22Rv1 (cell line): ENCODE measurements at regions not wholly inside any gene's neighbourhood (a gene's known extent, or its start where the extent isn't known, plus 50 kb on each side); places are given as distances from the start of the nearest gene placed in this dataset.

Experiments
- H3K27ac ChIP-seq: fragments of 450-650 bp; 2 replicates; pipeline ENCODE4 v1.5.1; 2017
- ZFX ChIP-seq: fragments of 450-650 bp; IDR thresholded peaks from 2 replicates; pipeline ENCODE4 v1.6.1; 2017; ENCODE audit warnings: antibody characterized with exemption, borderline replicate concordance
- TF ChIP-seq, protein P1 (sequence below): fragments of 450-650 bp; IDR thresholded peaks from 2 replicates; pipeline ENCODE4 v1.5.1; 2017; ENCODE audit warnings: mild to moderate bottlenecking

DNA sequence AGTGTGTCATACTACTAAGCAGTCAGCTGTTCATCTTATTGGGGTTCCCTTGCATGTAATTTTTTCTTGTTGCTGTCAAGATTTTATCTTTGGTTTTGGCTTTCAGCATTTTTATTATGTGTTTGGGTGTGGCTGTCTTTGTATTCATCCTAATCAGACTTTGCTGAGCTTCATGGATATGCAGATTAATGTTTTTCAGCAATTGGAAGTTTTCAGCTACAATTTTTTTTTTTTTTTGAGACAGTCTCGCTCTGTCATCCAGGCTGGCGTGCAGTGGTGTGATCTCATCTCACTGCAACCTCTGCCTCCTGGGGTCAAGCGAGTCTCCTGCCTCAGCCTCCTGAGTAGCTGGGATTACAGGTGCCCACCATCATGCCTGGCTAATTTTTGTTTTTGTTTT is 108.8 kb downstream of the BARX1 start:
- H3K27ac ChIP-seq: no peak overlapping the region
- TF ChIP-seq, protein P1, sequence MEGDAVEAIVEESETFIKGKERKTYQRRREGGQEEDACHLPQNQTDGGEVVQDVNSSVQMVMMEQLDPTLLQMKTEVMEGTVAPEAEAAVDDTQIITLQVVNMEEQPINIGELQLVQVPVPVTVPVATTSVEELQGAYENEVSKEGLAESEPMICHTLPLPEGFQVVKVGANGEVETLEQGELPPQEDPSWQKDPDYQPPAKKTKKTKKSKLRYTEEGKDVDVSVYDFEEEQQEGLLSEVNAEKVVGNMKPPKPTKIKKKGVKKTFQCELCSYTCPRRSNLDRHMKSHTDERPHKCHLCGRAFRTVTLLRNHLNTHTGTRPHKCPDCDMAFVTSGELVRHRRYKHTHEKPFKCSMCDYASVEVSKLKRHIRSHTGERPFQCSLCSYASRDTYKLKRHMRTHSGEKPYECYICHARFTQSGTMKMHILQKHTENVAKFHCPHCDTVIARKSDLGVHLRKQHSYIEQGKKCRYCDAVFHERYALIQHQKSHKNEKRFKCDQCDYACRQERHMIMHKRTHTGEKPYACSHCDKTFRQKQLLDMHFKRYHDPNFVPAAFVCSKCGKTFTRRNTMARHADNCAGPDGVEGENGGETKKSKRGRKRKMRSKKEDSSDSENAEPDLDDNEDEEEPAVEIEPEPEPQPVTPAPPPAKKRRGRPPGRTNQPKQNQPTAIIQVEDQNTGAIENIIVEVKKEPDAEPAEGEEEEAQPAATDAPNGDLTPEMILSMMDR: no peak
- TF ChIP-seq ZFX: no peak

DNA sequence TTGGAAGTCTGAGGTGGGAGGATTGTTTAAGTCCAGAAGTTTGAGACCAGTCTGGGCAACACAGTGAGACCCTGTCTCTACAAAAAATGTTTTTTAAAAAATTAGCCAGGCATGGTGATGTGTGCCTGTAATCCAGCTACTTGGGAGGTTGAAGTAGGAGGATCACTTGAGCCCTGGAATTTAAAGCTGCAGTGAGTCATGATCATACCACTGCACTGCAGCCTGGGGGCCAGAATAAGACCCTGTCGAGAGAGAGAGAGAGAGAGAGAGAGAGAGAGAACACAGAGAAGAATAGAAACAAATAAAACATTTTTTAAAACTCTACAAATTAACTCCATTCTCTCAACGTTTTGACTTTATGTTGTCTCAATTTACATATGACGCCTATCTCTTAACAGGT is 111.8 kb downstream of the BARX1 start:
- TF ChIP-seq, protein P1: no peak
- no peak for TF ChIP-seq ZFX

DNA sequence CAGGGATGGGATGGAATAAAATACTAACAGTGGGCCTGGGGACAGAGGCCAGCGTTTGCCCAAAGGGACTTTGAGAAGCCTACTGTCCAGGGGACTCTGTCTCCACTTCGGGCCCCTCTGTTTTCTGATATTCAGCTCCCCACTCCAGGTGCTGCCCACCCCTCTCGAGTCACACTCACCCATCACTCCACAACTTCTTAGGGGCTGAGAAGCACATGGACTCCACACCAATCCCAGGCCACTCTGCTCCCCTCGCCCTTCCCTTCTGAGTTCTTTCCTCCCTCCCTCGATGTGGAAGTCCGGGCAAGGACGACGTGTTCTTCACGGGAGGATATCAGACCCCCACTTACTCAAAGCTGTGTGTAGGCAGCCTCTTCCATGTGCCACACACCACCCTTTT is 124.5 kb downstream of the BARX1 start:
- H3K27ac ChIP-seq: no peak overlapping the region
- TF ChIP-seq, protein P1: no peak
- TF ChIP-seq ZFX: no peak

More for the DNA sequence above, 111.8 kb downstream of the BARX1 start:
- H3K27ac ChIP-seq: no peak overlapping the region

- no peak for TF ChIP-seq ZFX
- TF ChIP-seq, protein P1: no peak
Measured at GRCh38 chr9:93830012-93830596, 125.1 kb downstream of the BARX1 start.

GRCh38 chr9:93829271-93830011 is 125.7 kb downstream of the BARX1 start:
- no peak overlapping the region for H3K27ac ChIP-seq
- TF ChIP-seq, protein P1: no peak
- TF ChIP-seq ZFX: no peak

More at GRCh38 chr9:93830012-93830596, 125.1 kb downstream of the BARX1 start:
- H3K27ac ChIP-seq: no peak overlapping the region

DNA sequence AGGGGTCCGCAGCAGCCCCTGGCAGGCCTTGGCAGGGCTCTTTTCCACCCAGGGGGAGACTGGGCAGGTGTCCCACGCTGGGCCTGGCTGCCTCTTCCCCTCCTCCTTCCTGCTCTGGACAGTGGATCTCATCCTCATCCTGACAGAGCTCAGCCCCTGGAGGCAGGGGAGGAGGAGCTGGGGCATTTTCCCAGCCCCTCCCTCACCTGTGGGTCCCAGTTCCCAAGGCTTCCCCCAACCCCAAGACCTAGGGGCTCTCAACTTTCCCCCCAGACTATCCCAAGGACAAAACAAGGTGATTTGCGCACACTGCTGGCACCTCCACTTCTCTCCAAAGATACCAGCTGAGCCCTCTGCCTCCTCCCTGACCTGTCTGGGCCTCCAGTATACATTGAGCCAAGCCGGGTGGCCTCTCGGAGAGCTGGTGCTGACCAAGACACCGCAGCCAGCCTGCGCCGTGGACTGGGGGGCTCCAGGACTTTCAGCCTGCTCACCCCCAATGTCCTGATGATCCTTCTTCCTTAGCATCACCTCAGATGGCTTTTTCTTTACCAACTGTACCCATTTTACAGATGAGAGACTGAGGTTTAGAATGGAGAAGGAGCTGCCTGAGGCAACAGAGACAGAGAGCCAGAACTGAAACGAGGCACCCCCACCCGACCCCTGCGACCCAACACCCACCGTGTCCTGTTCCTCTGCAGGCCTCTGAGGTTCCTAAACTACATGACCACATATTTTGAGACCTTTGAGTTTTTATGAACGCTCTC is 126.6 kb downstream of the BARX1 start:
- H3K27ac ChIP-seq: no peak overlapping the region
- TF ChIP-seq, protein P1: no peak
- no peak for TF ChIP-seq ZFX
